Transverse colon (tissue), 3 donors: ENCODE measurements at regions not wholly inside any gene's neighbourhood (a gene's known extent, or its start where the extent isn't known, plus 50 kb on each side); places are given as distances from the start of the nearest gene placed in this dataset.

Experiments used
- POLR2A ChIP-seq: fragments of 450-650 bp; IDR thresholded peaks from one replicate; pipeline ENCODE4 v1.6.1; 2016; ENCODE audit warnings: antibody characterized with exemption, mild to moderate bottlenecking, moderate library complexity
- TF ChIP-seq, protein P1 (sequence below), 5 experiments: fragments of 200-600 bp in 3 of 5; fragments of 450-650 bp in 2 of 5; sonication (generic) in 3 of 5; IDR thresholded peaks; 1 replicate in 2 of 5; 2 replicates in 3 of 5; pipeline ENCODE4 v1.5.1; 2016 to 2017; ENCODE audit warnings: antibody characterized with exemption in 5 of 5, inconsistent platforms in 3 of 5, mild to moderate bottlenecking in 2 of 5, moderate library complexity in 1 of 5

DNA sequence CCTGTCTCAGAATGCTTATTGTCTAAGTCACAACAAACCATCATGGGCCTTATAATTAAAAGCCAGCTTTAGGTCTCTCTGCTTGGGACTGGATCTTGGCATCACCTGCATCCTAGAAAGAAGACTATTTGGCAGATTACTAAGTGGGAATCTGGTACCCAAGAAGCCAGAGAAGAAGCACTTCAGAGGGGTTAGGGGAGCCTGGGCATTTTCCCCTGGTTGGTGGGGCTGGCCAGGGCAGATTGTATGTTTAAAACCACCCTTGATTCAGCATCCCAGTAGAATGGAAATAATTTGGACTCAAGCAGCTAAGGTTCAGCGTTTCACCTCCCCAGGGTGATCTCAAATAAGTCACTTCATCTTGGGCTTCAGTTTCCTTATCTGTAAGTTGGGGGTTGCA, 193.7 kb downstream of the MIAT start:
- TF ChIP-seq, protein P1, sequence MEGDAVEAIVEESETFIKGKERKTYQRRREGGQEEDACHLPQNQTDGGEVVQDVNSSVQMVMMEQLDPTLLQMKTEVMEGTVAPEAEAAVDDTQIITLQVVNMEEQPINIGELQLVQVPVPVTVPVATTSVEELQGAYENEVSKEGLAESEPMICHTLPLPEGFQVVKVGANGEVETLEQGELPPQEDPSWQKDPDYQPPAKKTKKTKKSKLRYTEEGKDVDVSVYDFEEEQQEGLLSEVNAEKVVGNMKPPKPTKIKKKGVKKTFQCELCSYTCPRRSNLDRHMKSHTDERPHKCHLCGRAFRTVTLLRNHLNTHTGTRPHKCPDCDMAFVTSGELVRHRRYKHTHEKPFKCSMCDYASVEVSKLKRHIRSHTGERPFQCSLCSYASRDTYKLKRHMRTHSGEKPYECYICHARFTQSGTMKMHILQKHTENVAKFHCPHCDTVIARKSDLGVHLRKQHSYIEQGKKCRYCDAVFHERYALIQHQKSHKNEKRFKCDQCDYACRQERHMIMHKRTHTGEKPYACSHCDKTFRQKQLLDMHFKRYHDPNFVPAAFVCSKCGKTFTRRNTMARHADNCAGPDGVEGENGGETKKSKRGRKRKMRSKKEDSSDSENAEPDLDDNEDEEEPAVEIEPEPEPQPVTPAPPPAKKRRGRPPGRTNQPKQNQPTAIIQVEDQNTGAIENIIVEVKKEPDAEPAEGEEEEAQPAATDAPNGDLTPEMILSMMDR (IDR thresholded peaks at IDR 0.05) = no peak
- no peak for TF ChIP-seq POLR2A
